ENCODE measurements at regions not wholly inside any gene's neighbourhood (a gene's known extent, or its start where the extent isn't known, plus 50 kb on each side); places are given as distances from the start of the nearest gene placed in this dataset.

DNA sequence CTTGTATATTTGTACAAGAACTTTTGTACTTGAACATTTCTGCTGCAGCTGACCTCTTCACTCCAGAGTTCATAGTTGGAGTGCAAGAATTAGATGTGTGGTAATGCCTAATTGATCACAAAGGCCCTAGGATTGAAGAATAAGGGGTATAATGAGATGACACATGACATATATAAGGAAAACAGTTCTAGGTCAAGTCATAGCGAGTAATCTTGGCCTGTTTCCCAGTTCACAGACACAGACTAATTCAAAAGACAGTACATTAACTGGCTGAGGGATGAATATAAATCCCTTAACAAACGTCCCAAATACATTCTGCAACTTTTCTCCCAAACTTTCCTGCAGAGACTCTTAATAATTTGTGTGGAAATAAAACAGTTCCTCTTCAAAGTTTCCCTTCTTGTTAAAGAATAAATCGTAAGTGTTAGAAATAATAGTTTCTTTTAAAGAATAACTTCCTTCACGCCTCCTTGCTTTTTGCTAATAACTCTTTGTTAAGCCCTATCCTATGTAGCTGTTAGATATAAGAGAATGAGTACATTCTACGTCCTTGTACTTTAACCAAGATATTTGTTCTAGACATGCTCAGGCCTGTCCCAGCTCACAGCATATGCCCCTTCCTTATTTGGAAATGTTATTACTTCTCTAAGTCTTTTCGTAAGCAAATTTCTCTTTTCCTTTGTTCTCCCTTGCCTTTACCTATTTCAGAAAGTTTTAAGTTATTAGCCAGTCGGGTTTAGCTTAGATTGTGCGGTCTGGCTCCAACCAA is 556.4 kb upstream of the CTNND2 start:
- H3K9me2 ChIP-seq (ENCODE audit: insufficient read depth), result peaks cover 11% of the 10 kb centered on the region; the same call in 1 of the 2 replicates
- no peaks in the 10 kb centered on the region for H3K36me3 ChIP-seq (ENCODE audit: insufficient read depth)
- no peak overlapping the region for H3K4me3 Mint-ChIP-seq
- no peaks in the 10 kb centered on the region for H3F3A ChIP-seq (replicated peaks; ENCODE audit: low read depth)
- H3K79me2 ChIP-seq (replicated peaks; ENCODE audit: insufficient read depth), result no peaks in the 10 kb centered on the region
- H3K27ac Mint-ChIP-seq, result no peak overlapping the region; the same call in 1 of the 2 replicates
- no peaks in the 10 kb centered on the region for H4K20me1 ChIP-seq (replicated peaks; ENCODE audit: insufficient read depth)
- DNase-seq (ENCODE audit: low spot score) (no peak), ATAC-seq (no peak)
- no peak overlapping the region for H3K4me3 ChIP-seq
- TF ChIP-seq POLR2AphosphoS5 (IDR thresholded peaks at IDR 0.05; ENCODE audit: low read depth), result no peak
- TF ChIP-seq ZNF114 (CRISPR knock-in tag; IDR thresholded peaks at IDR 0.05), result no peak
- TF ChIP-seq ZNF331 (CRISPR knock-in tag; IDR thresholded peaks at IDR 0.05; ENCODE audit: low read depth), result no peak
- TF ChIP-seq EZH2phosphoT487 (IDR thresholded peaks at IDR 0.05; ENCODE audit: unreplicated experiment), result no peak
- no peak for TF ChIP-seq STAT1 (IDR thresholded peaks at IDR 0.05; ENCODE audit: unreplicated experiment)
- TF ChIP-seq, protein P1, sequence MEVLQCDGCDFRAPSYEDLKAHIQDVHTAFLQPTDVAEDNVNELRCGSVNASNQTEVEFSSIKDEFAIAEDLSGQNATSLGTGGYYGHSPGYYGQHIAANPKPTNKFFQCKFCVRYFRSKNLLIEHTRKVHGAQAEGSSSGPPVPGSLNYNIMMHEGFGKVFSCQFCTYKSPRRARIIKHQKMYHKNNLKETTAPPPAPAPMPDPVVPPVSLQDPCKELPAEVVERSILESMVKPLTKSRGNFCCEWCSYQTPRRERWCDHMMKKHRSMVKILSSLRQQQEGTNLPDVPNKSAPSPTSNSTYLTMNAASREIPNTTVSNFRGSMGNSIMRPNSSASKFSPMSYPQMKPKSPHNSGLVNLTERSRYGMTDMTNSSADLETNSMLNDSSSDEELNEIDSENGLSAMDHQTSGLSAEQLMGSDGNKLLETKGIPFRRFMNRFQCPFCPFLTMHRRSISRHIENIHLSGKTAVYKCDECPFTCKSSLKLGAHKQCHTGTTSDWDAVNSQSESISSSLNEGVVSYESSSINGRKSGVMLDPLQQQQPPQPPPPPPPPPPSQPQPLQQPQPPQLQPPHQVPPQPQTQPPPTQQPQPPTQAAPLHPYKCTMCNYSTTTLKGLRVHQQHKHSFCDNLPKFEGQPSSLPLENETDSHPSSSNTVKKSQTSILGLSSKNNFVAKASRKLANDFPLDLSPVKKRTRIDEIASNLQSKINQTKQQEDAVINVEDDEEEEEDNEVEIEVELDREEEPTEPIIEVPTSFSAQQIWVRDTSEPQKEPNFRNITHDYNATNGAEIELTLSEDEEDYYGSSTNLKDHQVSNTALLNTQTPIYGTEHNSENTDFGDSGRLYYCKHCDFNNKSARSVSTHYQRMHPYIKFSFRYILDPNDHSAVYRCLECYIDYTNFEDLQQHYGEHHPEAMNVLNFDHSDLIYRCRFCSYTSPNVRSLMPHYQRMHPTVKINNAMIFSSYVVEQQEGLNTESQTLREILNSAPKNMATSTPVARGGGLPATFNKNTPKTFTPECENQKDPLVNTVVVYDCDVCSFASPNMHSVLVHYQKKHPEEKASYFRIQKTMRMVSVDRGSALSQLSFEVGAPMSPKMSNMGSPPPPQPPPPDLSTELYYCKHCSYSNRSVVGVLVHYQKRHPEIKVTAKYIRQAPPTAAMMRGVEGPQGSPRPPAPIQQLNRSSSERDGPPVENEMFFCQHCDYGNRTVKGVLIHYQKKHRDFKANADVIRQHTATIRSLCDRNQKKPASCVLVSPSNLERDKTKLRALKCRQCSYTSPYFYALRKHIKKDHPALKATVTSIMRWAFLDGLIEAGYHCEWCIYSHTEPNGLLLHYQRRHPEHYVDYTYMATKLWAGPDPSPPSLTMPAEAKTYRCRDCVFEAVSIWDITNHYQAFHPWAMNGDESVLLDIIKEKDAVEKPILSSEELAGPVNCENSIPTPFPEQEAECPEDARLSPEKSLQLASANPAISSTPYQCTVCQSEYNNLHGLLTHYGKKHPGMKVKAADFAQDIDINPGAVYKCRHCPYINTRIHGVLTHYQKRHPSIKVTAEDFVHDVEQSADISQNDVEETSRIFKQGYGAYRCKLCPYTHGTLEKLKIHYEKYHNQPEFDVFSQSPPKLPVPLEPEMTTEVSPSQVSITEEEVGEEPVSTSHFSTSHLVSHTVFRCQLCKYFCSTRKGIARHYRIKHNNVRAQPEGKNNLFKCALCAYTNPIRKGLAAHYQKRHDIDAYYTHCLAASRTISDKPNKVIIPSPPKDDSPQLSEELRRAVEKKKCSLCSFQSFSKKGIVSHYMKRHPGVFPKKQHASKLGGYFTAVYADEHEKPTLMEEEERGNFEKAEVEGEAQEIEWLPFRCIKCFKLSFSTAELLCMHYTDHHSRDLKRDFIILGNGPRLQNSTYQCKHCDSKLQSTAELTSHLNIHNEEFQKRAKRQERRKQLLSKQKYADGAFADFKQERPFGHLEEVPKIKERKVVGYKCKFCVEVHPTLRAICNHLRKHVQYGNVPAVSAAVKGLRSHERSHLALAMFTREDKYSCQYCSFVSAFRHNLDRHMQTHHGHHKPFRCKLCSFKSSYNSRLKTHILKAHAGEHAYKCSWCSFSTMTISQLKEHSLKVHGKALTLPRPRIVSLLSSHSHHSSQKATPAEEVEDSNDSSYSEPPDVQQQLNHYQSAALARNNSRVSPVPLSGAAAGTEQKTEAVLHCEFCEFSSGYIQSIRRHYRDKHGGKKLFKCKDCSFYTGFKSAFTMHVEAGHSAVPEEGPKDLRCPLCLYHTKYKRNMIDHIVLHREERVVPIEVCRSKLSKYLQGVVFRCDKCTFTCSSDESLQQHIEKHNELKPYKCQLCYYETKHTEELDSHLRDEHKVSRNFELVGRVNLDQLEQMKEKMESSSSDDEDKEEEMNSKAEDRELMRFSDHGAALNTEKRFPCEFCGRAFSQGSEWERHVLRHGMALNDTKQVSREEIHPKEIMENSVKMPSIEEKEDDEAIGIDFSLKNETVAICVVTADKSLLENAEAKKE (CRISPR knock-in tag; IDR thresholded peaks at IDR 0.05), result no peak
- TF ChIP-seq, protein P2, sequence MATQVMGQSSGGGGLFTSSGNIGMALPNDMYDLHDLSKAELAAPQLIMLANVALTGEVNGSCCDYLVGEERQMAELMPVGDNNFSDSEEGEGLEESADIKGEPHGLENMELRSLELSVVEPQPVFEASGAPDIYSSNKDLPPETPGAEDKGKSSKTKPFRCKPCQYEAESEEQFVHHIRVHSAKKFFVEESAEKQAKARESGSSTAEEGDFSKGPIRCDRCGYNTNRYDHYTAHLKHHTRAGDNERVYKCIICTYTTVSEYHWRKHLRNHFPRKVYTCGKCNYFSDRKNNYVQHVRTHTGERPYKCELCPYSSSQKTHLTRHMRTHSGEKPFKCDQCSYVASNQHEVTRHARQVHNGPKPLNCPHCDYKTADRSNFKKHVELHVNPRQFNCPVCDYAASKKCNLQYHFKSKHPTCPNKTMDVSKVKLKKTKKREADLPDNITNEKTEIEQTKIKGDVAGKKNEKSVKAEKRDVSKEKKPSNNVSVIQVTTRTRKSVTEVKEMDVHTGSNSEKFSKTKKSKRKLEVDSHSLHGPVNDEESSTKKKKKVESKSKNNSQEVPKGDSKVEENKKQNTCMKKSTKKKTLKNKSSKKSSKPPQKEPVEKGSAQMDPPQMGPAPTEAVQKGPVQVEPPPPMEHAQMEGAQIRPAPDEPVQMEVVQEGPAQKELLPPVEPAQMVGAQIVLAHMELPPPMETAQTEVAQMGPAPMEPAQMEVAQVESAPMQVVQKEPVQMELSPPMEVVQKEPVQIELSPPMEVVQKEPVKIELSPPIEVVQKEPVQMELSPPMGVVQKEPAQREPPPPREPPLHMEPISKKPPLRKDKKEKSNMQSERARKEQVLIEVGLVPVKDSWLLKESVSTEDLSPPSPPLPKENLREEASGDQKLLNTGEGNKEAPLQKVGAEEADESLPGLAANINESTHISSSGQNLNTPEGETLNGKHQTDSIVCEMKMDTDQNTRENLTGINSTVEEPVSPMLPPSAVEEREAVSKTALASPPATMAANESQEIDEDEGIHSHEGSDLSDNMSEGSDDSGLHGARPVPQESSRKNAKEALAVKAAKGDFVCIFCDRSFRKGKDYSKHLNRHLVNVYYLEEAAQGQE (IDR thresholded peaks at IDR 0.05; ENCODE audit: unreplicated experiment), result no peak
- H3K27me3 ChIP-seq (ENCODE audit: insufficient read depth), result no peaks in the 10 kb centered on the region
- H3K36me3 Mint-ChIP-seq (ENCODE audit: low read depth), result peaks cover 33% of the 10 kb centered on the region
- peaks cover 12% of the 10 kb centered on the region; the same call in 2 of the 3 replicates for H3K9me3 Mint-ChIP-seq
- H3K4me1 Mint-ChIP-seq, result no peaks in the 10 kb centered on the region
- H3K4me2 ChIP-seq, result no peak overlapping the region
- no peaks in the 10 kb centered on the region for H3K27me3 Mint-ChIP-seq (ENCODE audit: insufficient read depth, low read depth, poor library complexity)
- no peaks in the 10 kb centered on the region for H3K4me1 ChIP-seq (ENCODE audit: insufficient read depth)
- no peak overlapping the region for H3K27ac ChIP-seq (ENCODE audit: low read depth)
- H2AFZ ChIP-seq, result no peak overlapping the region

Measured in GM23338 (cell line).